GM18499 (cell line): ENCODE measurements at regions not wholly inside any gene's neighbourhood (a gene's known extent, or its start where the extent isn't known, plus 50 kb on each side); places are given as distances from the start of the nearest gene placed in this dataset.
"Not testable (repeated sequence)": the region's sequence is repeated elsewhere in the genome, so short reads cannot be mapped to it uniquely, and the experiment has no call there.

Experiments
- ATAC-seq: cut with Tn5 transposase; IDR thresholded peaks from one replicate; pipeline ENCODE4 v1.9.1; 2021; ENCODE audit warnings: moderate number of reproducible peaks; ENCODE audit not compliant: insufficient read depth, unreplicated experiment

- ATAC-seq: no peak
Observed at GRCh38 chr6:15817100-15817499, 154.3 kb upstream of the DTNBP1 start.

- no peak for ATAC-seq
Observed at GRCh38 chr6:15816661-15817060, 153.8 kb upstream of the DTNBP1 start.

GRCh38 chr6:15813698-15814097 lies 150.9 kb upstream of the DTNBP1 start:
- not testable (repeated sequence) for ATAC-seq

DNA sequence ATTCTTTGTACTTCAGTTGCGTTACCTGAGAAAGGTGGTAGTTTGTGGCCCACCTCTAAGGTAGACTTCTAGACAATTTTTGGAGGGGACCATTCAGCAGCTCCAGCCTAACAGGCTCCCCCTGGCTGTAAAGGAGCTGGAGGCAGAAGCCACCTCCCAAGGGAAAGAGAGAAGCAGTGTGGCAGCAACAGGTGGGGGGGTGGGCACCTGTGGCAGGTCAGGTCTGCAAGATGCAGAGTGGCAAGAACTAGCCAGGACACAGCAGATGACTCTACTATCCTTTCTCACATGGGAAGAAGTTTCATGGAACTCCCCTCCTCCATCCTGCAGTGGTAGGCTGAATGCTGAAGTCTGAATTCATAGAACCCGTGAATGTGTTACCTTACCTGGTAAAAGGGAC lies 148.3 kb upstream of the DTNBP1 start:
- no peak for ATAC-seq

- ATAC-seq: no peak
Observed at GRCh38 chr6:15810618-15811017, 147.8 kb upstream of the DTNBP1 start.

GRCh38 chr6:15809367-15809766 lies 146.5 kb upstream of the DTNBP1 start:
- ATAC-seq: no peak

- ATAC-seq: no peak
Observed at GRCh38 chr6:15804164-15805154, 141.6 kb upstream of the DTNBP1 start.

- no peak for ATAC-seq
Observed at GRCh38 chr6:15802466-15802865, 139.6 kb upstream of the DTNBP1 start.

- no peak for ATAC-seq
Observed at GRCh38 chr6:15801912-15802311, 139.1 kb upstream of the DTNBP1 start.

GRCh38 chr6:15800841-15801617 lies 138.2 kb upstream of the DTNBP1 start:
- no peak for ATAC-seq

DNA sequence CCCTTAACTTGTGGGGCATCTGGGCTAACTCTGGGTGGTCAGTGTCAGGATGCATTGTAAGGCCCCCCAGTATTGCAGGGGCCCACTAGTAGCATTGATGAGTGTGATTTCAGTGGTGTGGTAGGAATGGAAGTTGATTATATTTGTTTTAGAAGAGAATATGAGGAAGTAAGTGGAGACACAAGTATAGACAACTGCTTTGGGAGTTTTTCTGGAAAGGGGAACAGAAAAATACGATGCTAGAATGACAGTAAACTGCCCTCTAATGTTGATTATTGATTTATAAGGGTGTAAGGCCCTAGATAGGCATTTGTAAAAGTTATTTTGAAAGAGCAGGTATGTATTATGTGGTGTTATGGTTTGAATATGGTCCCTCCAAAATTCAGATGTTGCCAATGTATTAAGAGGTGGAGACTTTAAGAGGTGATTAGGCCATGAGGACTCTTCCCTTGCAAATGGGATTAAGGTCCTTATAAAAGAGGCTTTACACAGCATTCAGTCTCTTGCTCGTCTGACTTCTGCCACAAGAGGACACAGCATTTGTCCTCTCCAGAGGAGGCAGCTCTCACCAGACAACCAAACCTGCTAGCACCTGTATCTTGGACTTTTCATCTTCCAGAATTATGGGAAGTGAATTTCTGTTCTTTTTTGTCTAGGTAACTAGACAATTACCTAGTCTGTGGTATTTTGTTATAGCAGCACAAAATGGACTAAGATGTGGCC lies 135.9 kb upstream of the DTNBP1 start:
- ATAC-seq: no peak

- no peak for ATAC-seq
Observed at GRCh38 chr6:15796844-15797243, 134.0 kb upstream of the DTNBP1 start.

- no peak for ATAC-seq
Observed at GRCh38 chr6:15796130-15796771, 133.4 kb upstream of the DTNBP1 start.

DNA sequence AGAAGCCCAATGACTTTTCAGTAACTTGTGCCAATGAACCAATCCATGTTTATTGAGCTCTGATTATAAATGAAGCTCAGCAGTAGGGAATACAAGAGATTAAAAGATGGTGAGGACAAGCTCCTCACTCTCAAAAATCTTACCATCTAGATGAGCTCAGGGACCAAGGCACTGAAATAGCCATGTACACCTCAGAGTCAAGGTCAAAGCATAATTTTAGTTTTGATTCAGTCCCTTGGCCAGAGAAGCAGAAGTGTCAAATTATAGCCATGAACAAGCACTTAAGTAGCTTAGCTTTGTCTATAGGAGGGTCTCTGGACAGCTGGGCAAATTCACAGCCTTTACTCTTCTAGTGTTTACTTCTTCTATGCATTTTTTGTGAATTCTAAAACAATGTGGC lies 131.0 kb upstream of the DTNBP1 start:
- ATAC-seq: no peak

DNA sequence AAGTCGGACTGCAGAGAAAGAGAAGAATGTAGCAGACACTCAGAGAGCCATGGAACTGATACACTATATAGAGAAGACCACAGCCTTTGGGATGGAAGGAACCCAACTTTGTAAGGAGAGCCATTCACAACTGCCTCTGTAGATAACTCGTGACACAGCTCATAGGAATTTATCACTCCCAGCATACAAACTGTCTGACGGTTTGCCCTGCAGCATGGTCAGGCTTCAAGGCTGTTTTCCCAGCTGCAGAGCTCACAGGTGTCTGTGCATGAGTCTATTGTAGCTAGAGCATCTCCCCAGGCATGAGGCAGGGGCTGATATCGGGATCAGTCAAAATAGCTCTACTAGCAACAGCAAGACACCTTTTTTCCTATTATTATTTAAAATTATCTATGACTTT lies 130.5 kb upstream of the DTNBP1 start:
- ATAC-seq: no peak

DNA sequence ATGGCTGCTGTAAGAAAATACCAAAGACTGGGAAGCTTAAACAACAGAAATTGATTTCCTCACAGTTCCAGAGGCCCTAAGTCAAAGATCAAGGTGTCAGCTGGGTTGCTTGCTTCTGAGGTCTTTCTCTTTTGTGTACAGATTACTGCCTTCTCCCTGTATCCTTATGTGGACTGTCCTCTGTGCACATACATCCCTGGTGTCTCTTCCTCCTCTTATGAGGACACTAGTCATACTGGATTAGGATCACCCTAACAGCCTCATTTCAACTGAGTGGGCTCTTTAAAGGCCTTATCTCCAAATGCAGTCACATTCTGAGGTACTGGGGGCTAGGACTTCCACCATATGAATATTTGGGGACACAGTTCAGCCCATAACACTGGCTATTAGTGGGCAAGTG lies 130.0 kb upstream of the DTNBP1 start:
- no peak for ATAC-seq

GRCh38 chr6:15791448-15792181 lies 128.8 kb upstream of the DTNBP1 start:
- no peak for ATAC-seq

- ATAC-seq: no peak
Observed at GRCh38 chr6:15790116-15790515, 127.3 kb upstream of the DTNBP1 start.

DNA sequence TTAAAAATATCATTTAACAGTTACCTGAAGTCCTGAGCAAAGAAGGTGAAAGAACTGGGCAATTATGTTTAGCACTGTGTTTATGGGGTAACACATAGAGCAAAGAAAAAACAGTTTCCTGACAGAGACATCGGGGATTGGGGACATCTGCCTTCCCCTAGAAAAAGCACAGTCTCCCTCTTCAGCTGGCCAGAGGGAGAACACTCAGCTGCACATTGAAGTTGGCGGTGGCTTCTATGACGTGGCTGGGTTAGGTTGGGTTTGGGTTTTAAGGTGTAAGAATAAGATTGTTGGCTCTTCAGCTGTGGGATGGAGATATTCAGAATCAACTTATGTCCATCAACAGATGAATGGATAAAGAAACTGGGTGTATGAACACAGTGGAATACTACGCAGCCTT lies 124.0 kb upstream of the DTNBP1 start:
- ATAC-seq: no peak

- no peak for ATAC-seq
Observed at GRCh38 chr6:15783484-15783883, 120.7 kb upstream of the DTNBP1 start.
